GM12878 (cell line): ENCODE measurements at regions not wholly inside any gene's neighbourhood (a gene's known extent, or its start where the extent isn't known, plus 50 kb on each side); places are given as distances from the start of the nearest gene placed in this dataset.

Experiments used
- CHD2 ChIP-seq: IDR thresholded peaks from 2 replicates; pipeline ENCODE4 v1.6.1; 2011; ENCODE audit warnings: low read depth, low read length, improper control_type of control experiment, borderline replicate concordance
- EZH2 ChIP-seq: IDR thresholded peaks from 2 replicates; pipeline ENCODE4 v1.6.1; 2012; ENCODE audit warnings: low read depth, mild to moderate bottlenecking, control low read depth, inconsistent platforms, low read length, borderline replicate concordance; ENCODE audit not compliant: control insufficient read depth
- FOXM1 ChIP-seq: IDR thresholded peaks from 2 replicates; pipeline ENCODE4 v1.6.1; 2012; ENCODE audit warnings: low read depth, mild to moderate bottlenecking, inconsistent platforms, low read length, moderate library complexity
- HDGF ChIP-seq: fragments of 450-650 bp; IDR thresholded peaks from 2 replicates; pipeline ENCODE4 v1.6.1; 2016; ENCODE audit warnings: antibody characterized with exemption
- NRF1 ChIP-seq: conservative IDR thresholded peaks from 2 replicates; pipeline ENCODE4 v1.6.1; 2011; ENCODE audit warnings: mild to moderate bottlenecking, low read depth, low read length, improper control_type of control experiment
- POLR2AphosphoS2 ChIP-seq: IDR thresholded peaks from 2 replicates; pipeline ENCODE4 v1.6.1; 2011; ENCODE audit warnings: low read depth, mild to moderate bottlenecking, low read length, improper control_type of control experiment, moderate library complexity
- TCF12 ChIP-seq: IDR thresholded peaks from 2 replicates; pipeline ENCODE4 v1.6.1; 2011; ENCODE audit warnings: low read depth, mild to moderate bottlenecking, low read length
- TF ChIP-seq, protein P1 (sequence below), 3 experiments: IDR thresholded peaks in 2 of 3; conservative IDR thresholded peaks in 1 of 3; 2 replicates each; pipeline ENCODE4 v1.5.1; 2011; ENCODE audit warnings: low read depth in 3 of 3, low read length in 3 of 3, mild to moderate bottlenecking in 3 of 3, control low read depth in 2 of 3, moderate library complexity in 2 of 3, inconsistent platforms in 1 of 3, mixed read lengths in 1 of 3; ENCODE audit not compliant: control insufficient read depth in 2 of 3, insufficient read depth in 1 of 3; ENCODE audit errors: extremely low read depth in 1 of 3
- TF ChIP-seq, protein P2 (sequence below): IDR thresholded peaks from 2 replicates; pipeline ENCODE4 v1.6.1; 2011; ENCODE audit warnings: borderline replicate concordance, low read depth, mild to moderate bottlenecking, moderate library complexity, low read length; ENCODE audit not compliant: insufficient read depth, poor library complexity, severe bottlenecking
- TF ChIP-seq, protein P3 (sequence below): IDR thresholded peaks from 2 replicates; pipeline ENCODE4 v1.6.1; 2011; ENCODE audit warnings: low read depth, low read length, improper control_type of control experiment, borderline replicate concordance
- TF ChIP-seq, protein P4 (sequence below): fragments of 450-650 bp; IDR thresholded peaks from 2 replicates; pipeline ENCODE4 v1.6.1; 2017; ENCODE audit warnings: mild to moderate bottlenecking
- TF ChIP-seq, protein P5 (sequence below): fragments of 150-350 bp; IDR thresholded peaks from 2 replicates; pipeline ENCODE4 v1.6.1; 2014; ENCODE audit warnings: mild to moderate bottlenecking, low read depth, low read length
- TF ChIP-seq, protein P6 (sequence below): IDR thresholded peaks from 2 replicates; pipeline ENCODE4 v1.6.1; 2012; ENCODE audit warnings: low read depth, low read length, improper control_type of control experiment
- TF ChIP-seq, protein P7 (sequence below): IDR thresholded peaks from 2 replicates; pipeline ENCODE4 v1.6.1; 2012; ENCODE audit warnings: mild to moderate bottlenecking, low read depth, low read length

DNA sequence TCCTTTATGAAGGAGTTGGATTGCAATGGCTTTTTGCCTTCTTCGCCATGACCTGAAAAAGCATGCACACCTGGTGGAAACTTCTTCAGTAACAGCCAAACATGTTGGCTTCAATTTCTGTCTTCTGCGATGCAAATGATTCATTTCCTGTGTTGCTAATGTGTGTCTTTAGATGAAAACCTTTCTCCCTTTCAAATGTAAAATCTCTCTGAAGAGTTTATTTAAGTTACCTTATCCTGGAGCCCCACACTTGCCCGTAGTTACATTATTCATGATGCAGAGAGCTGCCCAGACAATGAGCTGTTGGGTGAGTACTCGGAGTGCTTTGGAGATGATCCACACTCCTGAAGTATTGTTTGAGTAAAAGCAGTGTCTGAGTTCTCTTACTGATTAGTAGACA is 1100.9 kb downstream of the RPA4 start:
- TF ChIP-seq, protein P1, sequence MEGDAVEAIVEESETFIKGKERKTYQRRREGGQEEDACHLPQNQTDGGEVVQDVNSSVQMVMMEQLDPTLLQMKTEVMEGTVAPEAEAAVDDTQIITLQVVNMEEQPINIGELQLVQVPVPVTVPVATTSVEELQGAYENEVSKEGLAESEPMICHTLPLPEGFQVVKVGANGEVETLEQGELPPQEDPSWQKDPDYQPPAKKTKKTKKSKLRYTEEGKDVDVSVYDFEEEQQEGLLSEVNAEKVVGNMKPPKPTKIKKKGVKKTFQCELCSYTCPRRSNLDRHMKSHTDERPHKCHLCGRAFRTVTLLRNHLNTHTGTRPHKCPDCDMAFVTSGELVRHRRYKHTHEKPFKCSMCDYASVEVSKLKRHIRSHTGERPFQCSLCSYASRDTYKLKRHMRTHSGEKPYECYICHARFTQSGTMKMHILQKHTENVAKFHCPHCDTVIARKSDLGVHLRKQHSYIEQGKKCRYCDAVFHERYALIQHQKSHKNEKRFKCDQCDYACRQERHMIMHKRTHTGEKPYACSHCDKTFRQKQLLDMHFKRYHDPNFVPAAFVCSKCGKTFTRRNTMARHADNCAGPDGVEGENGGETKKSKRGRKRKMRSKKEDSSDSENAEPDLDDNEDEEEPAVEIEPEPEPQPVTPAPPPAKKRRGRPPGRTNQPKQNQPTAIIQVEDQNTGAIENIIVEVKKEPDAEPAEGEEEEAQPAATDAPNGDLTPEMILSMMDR (IDR thresholded peaks at IDR 0.05 in 2 of 3, conservative IDR thresholded peaks at IDR 0.05 in 1 of 3; ENCODE audit: control insufficient read depth in 2 of 3, extremely low read depth in 1 of 3, insufficient read depth in 1 of 3, low read depth in 3 of 3, low read length in 3 of 3) = no peak
- TF ChIP-seq NRF1 (no peak), CHD2 (no peak), POLR2AphosphoS2 (no peak), EZH2 (no peak), HDGF (no peak), FOXM1 (no peak), TCF12 (no peak)
- TF ChIP-seq, protein P2, sequence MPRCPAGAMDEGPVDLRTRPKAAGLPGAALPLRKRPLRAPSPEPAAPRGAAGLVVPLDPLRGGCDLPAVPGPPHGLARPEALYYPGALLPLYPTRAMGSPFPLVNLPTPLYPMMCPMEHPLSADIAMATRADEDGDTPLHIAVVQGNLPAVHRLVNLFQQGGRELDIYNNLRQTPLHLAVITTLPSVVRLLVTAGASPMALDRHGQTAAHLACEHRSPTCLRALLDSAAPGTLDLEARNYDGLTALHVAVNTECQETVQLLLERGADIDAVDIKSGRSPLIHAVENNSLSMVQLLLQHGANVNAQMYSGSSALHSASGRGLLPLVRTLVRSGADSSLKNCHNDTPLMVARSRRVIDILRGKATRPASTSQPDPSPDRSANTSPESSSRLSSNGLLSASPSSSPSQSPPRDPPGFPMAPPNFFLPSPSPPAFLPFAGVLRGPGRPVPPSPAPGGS = no peak
- TF ChIP-seq, protein P3, sequence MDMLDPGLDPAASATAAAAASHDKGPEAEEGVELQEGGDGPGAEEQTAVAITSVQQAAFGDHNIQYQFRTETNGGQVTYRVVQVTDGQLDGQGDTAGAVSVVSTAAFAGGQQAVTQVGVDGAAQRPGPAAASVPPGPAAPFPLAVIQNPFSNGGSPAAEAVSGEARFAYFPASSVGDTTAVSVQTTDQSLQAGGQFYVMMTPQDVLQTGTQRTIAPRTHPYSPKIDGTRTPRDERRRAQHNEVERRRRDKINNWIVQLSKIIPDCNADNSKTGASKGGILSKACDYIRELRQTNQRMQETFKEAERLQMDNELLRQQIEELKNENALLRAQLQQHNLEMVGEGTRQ = no peak
- TF ChIP-seq, protein P4, sequence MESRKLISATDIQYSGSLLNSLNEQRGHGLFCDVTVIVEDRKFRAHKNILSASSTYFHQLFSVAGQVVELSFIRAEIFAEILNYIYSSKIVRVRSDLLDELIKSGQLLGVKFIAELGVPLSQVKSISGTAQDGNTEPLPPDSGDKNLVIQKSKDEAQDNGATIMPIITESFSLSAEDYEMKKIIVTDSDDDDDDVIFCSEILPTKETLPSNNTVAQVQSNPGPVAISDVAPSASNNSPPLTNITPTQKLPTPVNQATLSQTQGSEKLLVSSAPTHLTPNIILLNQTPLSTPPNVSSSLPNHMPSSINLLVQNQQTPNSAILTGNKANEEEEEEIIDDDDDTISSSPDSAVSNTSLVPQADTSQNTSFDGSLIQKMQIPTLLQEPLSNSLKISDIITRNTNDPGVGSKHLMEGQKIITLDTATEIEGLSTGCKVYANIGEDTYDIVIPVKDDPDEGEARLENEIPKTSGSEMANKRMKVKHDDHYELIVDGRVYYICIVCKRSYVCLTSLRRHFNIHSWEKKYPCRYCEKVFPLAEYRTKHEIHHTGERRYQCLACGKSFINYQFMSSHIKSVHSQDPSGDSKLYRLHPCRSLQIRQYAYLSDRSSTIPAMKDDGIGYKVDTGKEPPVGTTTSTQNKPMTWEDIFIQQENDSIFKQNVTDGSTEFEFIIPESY = no peak
- TF ChIP-seq, protein P5, sequence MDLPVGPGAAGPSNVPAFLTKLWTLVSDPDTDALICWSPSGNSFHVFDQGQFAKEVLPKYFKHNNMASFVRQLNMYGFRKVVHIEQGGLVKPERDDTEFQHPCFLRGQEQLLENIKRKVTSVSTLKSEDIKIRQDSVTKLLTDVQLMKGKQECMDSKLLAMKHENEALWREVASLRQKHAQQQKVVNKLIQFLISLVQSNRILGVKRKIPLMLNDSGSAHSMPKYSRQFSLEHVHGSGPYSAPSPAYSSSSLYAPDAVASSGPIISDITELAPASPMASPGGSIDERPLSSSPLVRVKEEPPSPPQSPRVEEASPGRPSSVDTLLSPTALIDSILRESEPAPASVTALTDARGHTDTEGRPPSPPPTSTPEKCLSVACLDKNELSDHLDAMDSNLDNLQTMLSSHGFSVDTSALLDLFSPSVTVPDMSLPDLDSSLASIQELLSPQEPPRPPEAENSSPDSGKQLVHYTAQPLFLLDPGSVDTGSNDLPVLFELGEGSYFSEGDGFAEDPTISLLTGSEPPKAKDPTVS = no peak
- TF ChIP-seq, protein P6, sequence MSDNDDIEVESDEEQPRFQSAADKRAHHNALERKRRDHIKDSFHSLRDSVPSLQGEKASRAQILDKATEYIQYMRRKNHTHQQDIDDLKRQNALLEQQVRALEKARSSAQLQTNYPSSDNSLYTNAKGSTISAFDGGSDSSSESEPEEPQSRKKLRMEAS = no peak
- TF ChIP-seq, protein P7, sequence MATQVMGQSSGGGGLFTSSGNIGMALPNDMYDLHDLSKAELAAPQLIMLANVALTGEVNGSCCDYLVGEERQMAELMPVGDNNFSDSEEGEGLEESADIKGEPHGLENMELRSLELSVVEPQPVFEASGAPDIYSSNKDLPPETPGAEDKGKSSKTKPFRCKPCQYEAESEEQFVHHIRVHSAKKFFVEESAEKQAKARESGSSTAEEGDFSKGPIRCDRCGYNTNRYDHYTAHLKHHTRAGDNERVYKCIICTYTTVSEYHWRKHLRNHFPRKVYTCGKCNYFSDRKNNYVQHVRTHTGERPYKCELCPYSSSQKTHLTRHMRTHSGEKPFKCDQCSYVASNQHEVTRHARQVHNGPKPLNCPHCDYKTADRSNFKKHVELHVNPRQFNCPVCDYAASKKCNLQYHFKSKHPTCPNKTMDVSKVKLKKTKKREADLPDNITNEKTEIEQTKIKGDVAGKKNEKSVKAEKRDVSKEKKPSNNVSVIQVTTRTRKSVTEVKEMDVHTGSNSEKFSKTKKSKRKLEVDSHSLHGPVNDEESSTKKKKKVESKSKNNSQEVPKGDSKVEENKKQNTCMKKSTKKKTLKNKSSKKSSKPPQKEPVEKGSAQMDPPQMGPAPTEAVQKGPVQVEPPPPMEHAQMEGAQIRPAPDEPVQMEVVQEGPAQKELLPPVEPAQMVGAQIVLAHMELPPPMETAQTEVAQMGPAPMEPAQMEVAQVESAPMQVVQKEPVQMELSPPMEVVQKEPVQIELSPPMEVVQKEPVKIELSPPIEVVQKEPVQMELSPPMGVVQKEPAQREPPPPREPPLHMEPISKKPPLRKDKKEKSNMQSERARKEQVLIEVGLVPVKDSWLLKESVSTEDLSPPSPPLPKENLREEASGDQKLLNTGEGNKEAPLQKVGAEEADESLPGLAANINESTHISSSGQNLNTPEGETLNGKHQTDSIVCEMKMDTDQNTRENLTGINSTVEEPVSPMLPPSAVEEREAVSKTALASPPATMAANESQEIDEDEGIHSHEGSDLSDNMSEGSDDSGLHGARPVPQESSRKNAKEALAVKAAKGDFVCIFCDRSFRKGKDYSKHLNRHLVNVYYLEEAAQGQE = no peak
